Brain microvascular endothelial cell (primary cell): ENCODE measurements at regions not wholly inside any gene's neighbourhood (a gene's known extent, or its start where the extent isn't known, plus 50 kb on each side); places are given as distances from the start of the nearest gene placed in this dataset.

Experiments used
- DNase-seq: peaks from one replicate; pipeline ENCODE4 v3.0.0-alpha.2; 2020
- H3K27ac ChIP-seq: fragments of 250-450 bp; sonication (Bioruptor Pico); 2 replicates; pipeline ENCODE4 v1.5.1; 2020; ENCODE audit warnings: mild to moderate bottlenecking, moderate library complexity
- H3K27me3 ChIP-seq: fragments of 250-450 bp; sonication (Bioruptor Pico); replicated peaks from 2 replicates; pipeline ENCODE4 v1.5.1; 2020; ENCODE audit warnings: mild to moderate bottlenecking
- H3K36me3 ChIP-seq: fragments of 250-450 bp; sonication (Bioruptor Pico); replicated peaks from 2 replicates; pipeline ENCODE4 v1.5.1; 2020; ENCODE audit warnings: mild to moderate bottlenecking
- H3K4me3 ChIP-seq: 2 replicates; pipeline ENCODE4 v1.5.1; 2011; ENCODE audit warnings: low read depth, mild to moderate bottlenecking, control low read depth, low read length, moderate library complexity
- CTCF ChIP-seq: IDR thresholded peaks from 2 replicates; pipeline ENCODE4 v1.5.1; 2011; ENCODE audit warnings: low read depth, mild to moderate bottlenecking, moderate library complexity, low read length, control low read depth, inconsistent platforms; ENCODE audit errors: missing control alignments
- in situ Hi-C: cut with HindIII; loops from 2 replicates; pipeline ENCODE4 v1.10.0; 2017; ENCODE audit warnings: low sequenced_read_pairs, low pct_ligation_motif_present

GRCh38 chr16:17858061-17858460 is 387.3 kb upstream of the XYLT1 start:
- Histone ChIP-seq H3K4me3 (no peak overlapping the region), H3K27ac (no peak overlapping the region), H3K27me3 (no peaks in the 10 kb centered on the region), H3K36me3 (no peaks in the 10 kb centered on the region)
- TF ChIP-seq CTCF = no peak
- no peak for DNase-seq
- in situ Hi-C loops = no loop called here

GRCh38 chr16:17853958-17854357 is 383.2 kb upstream of the XYLT1 start:
- in situ Hi-C loops = no loop called here

GRCh38 chr16:17852977-17853702 is 382.4 kb upstream of the XYLT1 start:
- H3K36me3 ChIP-seq = no peaks in the 10 kb centered on the region

More at GRCh38 chr16:17853958-17854357, 383.2 kb upstream of the XYLT1 start:
- no peak for TF ChIP-seq CTCF
- no peaks in the 10 kb centered on the region for H3K27me3 ChIP-seq
- H3K4me3 ChIP-seq = no peak overlapping the region
- H3K27ac ChIP-seq = no peak overlapping the region
- no peak for DNase-seq
- no peaks in the 10 kb centered on the region for H3K36me3 ChIP-seq

GRCh38 chr16:17850581-17851250 is 380.0 kb upstream of the XYLT1 start:
- in situ Hi-C loops = no loop called here

More at GRCh38 chr16:17852977-17853702, 382.4 kb upstream of the XYLT1 start:
- no peak overlapping the region for H3K27ac ChIP-seq
- H3K4me3 ChIP-seq = no peak overlapping the region
- in situ Hi-C loops = no loop called here
- DNase-seq = no peak
- no peaks in the 10 kb centered on the region for H3K27me3 ChIP-seq
- no peak for TF ChIP-seq CTCF

GRCh38 chr16:17847234-17847795 is 376.6 kb upstream of the XYLT1 start:
- TF ChIP-seq CTCF = no peak
- in situ Hi-C loops = no loop called here
- no peaks in the 10 kb centered on the region for H3K36me3 ChIP-seq

More at GRCh38 chr16:17850581-17851250, 380.0 kb upstream of the XYLT1 start:
- Histone ChIP-seq H3K27ac (no peak overlapping the region), H3K4me3 (no peak overlapping the region), H3K36me3 (no peaks in the 10 kb centered on the region), H3K27me3 (no peaks in the 10 kb centered on the region)
- DNase-seq = no peak
- TF ChIP-seq CTCF = no peak

More at GRCh38 chr16:17847234-17847795, 376.6 kb upstream of the XYLT1 start:
- Histone ChIP-seq H3K27me3 (no peaks in the 10 kb centered on the region), H3K27ac (no peak overlapping the region), H3K4me3 (no peak overlapping the region)
- no peak for DNase-seq
